Mammary epithelial cell (primary cell): ENCODE measurements at regions not wholly inside any gene's neighbourhood (a gene's known extent, or its start where the extent isn't known, plus 50 kb on each side); places are given as distances from the start of the nearest gene placed in this dataset.

Experiments
- CTCF ChIP-seq, 2 donors: IDR thresholded peaks in 1 of 2; conservative IDR thresholded peaks in 1 of 2; 2 replicates each; pipeline ENCODE4 v1.5.1; 2011 to 2012; ENCODE audit warnings: inconsistent platforms in 2 of 2, low read length in 2 of 2, mild to moderate bottlenecking in 2 of 2, control low read depth in 1 of 2, low read depth in 1 of 2; ENCODE audit not compliant: insufficient read depth in 1 of 2; ENCODE audit errors: extremely low read depth in 1 of 2
- EZH2 ChIP-seq: IDR thresholded peaks from 2 replicates; pipeline ENCODE4 v1.6.1; 2012; ENCODE audit warnings: low read length, inconsistent platforms, borderline replicate concordance

- TF ChIP-seq EZH2 (no peak), CTCF (conservative IDR thresholded peaks at IDR 0.05 in 1 of 2, IDR thresholded peaks at IDR 0.05 in 1 of 2; ENCODE audit: extremely low read depth in 1 of 2, insufficient read depth in 1 of 2, low read depth in 1 of 2, low read length in 2 of 2) (no peak)
Measured at GRCh38 chr12:131597333-131597732, 113.6 kb upstream of the SFSWAP start.
